Transverse colon (tissue), 3 donors: ENCODE measurements at regions not wholly inside any gene's neighbourhood (a gene's known extent, or its start where the extent isn't known, plus 50 kb on each side); places are given as distances from the start of the nearest gene placed in this dataset.

ENCODE experiments used
- CTCF ChIP-seq, 5 experiments: fragments of 200-600 bp in 3 of 5; fragments of 450-650 bp in 2 of 5; sonication (generic) in 3 of 5; IDR thresholded peaks; 1 replicate in 2 of 5; 2 replicates in 3 of 5; pipeline ENCODE4 v1.5.1; 2016 to 2017; ENCODE audit warnings: antibody characterized with exemption in 5 of 5, inconsistent platforms in 3 of 5, mild to moderate bottlenecking in 2 of 5, moderate library complexity in 1 of 5
- EP300 ChIP-seq: sonication (generic); formaldehyde crosslinking; IDR thresholded peaks from one replicate; pipeline ENCODE4 v1.6.1; 2017; ENCODE audit warnings: antibody characterized with exemption, low read depth
- POLR2A ChIP-seq: fragments of 450-650 bp; IDR thresholded peaks from one replicate; pipeline ENCODE4 v1.6.1; 2016; ENCODE audit warnings: antibody characterized with exemption, mild to moderate bottlenecking, moderate library complexity

GRCh38 chr7:84363741-84364140 lies 169.2 kb upstream of the SEMA3A start:
- no peak for TF ChIP-seq POLR2A
- TF ChIP-seq EP300 = no peak
- no peak for TF ChIP-seq CTCF (IDR thresholded peaks at IDR 0.05)
